GM19455 (cell line): ENCODE measurements at regions not wholly inside any gene's neighbourhood (a gene's known extent, or its start where the extent isn't known, plus 50 kb on each side); places are given as distances from the start of the nearest gene placed in this dataset.
"Not testable (repeated sequence)": the region's sequence is repeated elsewhere in the genome, so short reads cannot be mapped to it uniquely, and the experiment has no call there.

Experiments used
- ATAC-seq: cut with Tn5 transposase; IDR thresholded peaks from one replicate; pipeline ENCODE4 v1.9.1; 2021; ENCODE audit not compliant: unreplicated experiment

GRCh38 chr4:177175473-177175872 is 134.2 kb upstream of the NEIL3 start:
- ATAC-seq, result no peak

DNA sequence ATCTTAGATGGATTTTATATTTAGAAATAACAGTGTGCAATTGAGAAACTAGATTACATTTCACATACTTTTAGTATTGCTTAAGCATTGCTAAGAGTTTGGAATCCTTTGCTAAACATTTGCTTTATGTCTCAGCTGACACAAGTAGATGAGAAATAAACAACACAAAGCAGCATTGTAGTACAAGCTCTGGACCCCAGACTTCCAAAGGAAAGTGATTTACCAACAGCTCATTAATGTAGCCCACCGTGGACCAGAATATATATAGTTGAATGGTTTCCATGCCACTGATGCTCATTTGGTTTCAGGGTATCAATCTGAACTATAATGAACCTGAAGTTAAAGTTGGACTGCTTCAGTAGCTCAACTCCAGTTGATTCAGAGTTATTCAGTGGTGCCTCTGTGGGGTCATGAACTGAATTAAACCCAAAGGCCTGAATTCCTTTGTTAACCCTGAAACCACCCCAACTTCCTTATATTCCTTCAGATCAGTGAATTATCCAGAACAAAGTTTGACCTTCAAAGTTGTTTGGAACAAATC is 132.1 kb upstream of the NEIL3 start:
- ATAC-seq, result no peak

DNA sequence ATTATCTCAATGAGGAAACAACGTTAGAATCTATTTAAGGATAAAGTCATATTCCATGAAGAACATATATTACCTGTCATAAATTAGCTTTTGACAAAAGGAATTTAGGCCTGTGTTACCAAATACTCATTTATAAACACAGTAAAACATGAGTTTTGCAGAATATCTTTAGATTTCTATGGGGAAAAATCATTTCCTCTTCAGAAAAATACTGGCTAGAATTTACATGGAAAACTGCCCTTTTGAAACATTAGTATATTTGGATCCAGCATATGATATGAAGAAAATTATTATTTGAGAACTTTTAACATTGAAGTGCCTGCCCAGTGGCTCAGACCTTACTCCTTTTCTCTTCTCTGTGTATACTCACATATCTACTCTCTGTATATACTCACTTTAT is 131.4 kb upstream of the NEIL3 start:
- no peak for ATAC-seq

- ATAC-seq, result no peak
These were observed 127.5 kb upstream of the NEIL3 start for GRCh38 chr4:177182166-177182565.

DNA sequence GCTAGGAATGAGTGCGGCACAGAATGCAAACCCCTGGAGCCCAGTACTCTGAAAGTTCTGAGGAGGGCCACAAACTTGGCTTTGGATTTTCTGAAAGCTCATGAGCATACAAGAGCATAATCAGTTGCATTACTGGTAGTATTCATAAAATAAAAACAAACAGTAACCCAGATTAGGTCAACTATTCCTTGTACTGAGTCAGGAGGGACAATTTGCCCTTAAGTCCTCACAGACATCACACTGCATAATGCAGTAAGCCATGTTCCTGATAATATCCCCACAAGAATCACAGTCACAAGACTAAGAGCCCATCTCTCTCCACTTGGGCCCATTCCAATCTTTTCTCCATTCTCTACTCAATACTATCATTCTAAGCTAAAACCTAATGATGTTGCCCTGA is 126.9 kb upstream of the NEIL3 start:
- no peak for ATAC-seq

DNA sequence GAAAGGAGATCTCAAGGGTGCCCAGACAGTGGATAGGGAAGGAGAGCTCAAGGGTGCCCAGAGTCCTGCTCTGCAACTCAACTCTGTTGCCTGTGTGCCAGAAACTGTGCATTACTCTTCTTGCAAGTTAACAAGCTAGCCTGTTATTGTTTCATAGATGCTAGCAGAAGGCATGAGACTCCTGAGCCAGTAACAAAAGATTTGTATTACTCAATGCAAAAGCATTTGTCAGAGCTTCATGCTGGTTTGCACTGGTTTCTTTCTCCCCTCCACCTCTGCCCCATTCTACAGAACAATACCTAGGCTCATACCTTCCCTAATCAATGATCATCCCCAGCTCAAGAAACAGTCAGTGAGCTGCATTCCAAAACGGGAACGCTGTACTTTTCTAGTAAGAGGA is 124.5 kb upstream of the NEIL3 start:
- ATAC-seq, result no peak

GRCh38 chr4:177185579-177185978 is 124.1 kb upstream of the NEIL3 start:
- no peak for ATAC-seq

GRCh38 chr4:177187371-177187770 is 122.3 kb upstream of the NEIL3 start:
- ATAC-seq, result no peak

GRCh38 chr4:177190995-177191580 is 118.6 kb upstream of the NEIL3 start:
- ATAC-seq, result no peak

- ATAC-seq, result no peak
These were observed 118.1 kb upstream of the NEIL3 start for GRCh38 chr4:177191586-177191985.

DNA sequence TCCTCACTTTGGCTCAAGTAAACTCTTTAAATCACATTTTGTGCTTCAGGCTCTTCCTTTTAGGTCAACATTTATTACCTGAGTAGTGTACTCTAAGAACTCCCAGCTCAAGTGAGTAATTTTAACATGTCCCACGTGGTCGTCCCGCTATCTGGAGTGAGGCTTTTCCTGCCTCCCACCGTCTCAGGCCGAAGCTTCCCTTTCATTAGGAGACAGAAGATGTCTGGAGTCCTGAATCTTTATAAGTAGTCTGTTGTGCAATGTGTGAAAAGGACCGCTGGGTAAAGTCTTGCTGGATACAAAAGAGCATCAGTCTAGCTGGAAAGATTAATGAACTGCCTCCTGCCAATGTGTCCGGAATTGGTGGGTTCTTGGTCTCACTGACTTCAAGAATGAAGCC is 117.7 kb upstream of the NEIL3 start:
- no peak for ATAC-seq

DNA sequence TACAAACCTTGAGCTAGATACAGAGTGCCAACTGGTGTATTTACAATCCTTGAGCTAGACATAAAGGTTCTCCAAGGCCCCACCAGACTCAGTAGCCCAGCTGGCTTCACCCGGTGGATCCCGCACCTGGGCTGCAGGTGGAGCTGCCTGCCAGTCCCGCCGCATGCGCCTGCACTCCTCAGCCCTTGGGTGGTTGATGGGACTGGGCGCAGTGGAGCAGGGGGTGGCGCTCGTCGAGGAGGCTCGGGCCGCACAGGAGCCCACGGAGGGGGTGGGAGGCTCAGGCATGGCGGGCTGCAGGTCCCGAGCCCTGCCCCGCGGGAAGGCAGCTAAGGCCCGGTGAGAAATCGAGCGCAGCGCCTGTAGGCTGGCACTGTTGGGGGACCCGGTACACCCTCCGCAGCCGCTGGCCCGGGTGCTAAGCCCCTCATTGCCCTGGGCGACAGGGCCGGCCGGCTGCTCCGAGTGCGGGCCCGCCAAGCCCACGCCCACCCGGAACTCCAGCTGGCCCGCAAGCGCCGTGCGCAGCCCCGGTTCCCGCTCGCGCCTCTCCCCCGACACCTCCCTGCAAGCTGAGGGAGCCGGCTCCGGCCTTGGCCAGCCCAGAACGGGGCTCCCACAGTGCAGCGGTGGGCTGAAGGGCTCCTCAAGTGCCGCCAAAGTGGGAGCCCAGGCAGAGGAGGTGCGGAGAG is 116.5 kb upstream of the NEIL3 start:
- ATAC-seq, result not testable (repeated sequence)

DNA sequence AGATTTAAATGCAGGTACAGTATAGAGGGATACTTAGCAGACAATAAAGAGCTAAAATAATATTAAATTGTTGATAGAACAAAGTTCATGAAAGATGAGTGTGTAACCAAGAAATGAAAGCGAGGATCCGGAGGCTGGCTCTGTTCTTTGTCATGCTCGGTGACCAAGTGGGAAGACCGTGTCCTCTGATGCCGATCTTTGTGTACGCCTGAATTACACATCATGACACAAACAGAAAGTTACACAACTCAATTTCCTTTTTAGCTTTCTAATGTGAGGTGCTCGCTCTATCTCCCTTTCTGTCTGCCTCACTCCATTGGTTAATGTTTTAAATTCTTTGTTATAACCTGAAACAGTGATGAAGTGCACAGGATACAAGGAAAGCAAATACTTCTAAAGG is 114.8 kb upstream of the NEIL3 start:
- ATAC-seq, result no peak

DNA sequence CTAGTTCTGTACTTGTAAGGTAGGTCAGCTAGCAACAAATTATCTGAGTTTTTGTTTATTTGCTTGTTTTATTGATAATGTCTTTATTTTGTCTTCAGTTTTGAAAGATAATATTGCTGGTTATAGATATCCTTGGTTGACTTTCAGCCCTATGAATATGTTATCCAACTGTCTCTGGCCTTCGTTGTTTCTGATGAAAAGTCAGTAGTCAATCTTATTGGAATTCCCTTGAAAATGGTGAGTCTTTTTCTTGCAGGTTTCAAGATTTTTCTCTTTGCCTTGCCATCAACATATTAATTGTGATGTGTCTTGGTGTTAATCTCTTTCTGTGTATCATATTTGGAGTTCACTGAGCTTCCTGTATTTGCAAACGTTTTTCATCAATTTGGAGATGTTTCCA is 113.1 kb upstream of the NEIL3 start:
- no peak for ATAC-seq

DNA sequence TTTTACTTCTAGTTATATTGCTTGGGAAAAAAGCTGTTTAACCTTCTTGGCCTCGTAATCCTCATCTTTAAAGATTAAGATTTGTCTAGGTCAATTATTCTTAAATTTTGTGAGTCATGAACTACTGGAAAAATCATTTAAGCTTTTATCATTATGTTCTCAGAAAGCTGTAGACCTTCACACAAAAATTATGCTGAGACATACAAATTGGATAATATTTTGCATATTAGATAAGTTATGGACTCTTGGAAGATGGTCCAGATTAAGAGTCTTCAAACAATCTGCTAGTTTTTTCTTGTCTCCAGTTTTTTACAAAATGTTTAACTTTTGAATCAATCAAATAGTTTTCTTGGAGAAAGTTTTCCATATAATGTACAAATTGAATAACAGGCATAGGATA is 108.1 kb upstream of the NEIL3 start:
- no peak for ATAC-seq

- no peak for ATAC-seq
These were observed 105.5 kb upstream of the NEIL3 start for GRCh38 chr4:177204126-177204525.

- ATAC-seq, result no peak
These were observed 94.7 kb upstream of the NEIL3 start for GRCh38 chr4:177214935-177215334.

GRCh38 chr4:177220376-177220775 is 89.3 kb upstream of the NEIL3 start:
- ATAC-seq, result no peak

DNA sequence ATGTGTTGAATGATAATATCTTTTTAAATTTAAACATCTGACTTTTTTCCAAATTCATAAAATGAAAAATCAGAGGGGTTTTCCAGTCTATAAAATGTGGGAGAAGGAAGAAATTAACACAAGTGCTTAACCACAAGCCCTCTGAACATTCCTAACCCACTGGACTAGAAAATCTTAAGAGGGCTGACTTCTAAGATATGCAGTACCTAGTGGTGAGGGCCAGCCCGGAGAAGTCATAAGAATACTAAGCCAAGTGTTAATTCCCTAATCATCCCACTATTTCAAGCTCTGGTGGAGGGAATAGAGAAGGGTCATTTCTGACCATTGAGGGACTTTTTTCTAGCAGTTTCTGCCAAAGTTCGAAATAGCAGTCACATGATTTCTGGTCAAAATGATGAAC is 86.9 kb upstream of the NEIL3 start:
- no peak for ATAC-seq

DNA sequence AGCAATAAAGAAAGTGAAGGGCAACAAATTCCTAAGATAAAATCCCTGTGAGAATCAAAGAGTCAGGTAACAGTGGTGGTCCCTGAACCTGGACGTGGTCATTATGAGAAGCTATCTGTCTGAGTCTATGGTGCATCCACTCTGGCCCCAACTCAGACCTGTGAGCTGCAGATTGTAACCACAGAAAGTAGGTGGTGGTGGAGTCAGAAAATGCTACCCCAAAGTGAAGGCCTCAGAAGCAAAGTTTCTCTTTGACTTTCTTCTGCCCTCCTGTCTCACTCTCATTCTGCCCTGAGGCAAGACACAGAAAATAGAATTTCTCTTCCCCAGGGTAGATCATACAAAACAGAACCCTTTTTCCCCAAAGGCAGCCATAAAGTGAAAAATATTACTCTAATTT is 84.1 kb upstream of the NEIL3 start:
- peak; percentile 83 for ATAC-seq

DNA sequence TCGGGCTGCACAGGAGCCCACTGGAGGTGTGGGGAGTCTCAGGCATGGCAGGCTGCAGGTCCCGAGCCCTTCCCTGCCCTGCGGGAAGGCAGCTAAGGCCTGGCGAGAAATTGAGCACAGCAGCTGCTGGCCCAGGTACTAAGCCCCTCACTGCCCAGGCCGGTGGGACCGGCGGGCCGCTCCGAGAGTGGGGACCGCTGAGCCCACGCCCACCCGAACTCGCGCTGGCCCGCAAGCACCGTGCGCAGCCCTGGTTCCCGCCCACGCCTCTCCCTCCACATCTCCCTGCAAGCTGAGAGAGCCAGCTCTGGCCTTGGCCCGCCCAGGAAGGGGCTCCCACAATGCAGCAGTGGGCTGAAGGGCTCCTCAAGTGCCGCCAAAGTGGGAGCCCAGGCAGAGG is 82.0 kb upstream of the NEIL3 start:
- no peak for ATAC-seq

DNA sequence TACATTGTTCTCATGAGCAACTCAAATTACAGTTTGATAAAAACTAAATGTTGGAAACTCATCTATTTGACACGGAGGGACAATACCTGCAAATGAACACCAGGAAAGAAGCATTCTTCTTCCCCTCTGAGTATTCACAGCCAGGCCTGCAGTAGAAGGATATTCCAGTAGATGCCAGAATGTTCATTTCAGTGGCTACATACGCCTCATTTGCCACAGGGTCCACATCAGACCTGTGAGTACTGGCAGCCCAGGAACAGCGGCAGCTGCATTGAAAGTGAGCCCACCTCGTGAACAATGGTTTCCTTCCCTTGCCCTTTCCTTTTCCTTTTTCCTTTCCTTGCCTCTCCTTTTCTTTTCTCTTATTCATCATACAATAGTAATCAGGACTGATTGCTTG is 81.1 kb upstream of the NEIL3 start:
- ATAC-seq, result no peak

DNA sequence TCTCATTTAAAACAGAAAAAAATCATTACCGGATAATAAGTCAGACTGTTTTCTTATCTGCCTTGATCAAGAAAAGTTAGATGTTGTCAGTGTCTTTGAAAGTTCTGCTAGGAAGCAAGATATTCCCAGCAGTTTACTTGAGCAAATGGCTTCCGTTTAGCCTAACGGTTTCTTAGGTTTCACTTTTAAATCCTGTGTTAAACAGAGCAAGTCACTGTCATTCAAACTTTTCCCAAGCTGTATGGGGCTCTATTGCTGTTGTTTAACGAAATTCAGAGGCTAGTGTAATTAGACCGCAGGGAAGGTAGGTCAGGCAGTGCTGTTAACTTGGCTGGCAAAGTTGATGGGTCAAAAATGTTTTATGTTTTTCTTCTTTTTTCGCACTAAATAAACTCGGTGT is 80.3 kb upstream of the NEIL3 start:
- ATAC-seq, result no peak
